Heart right ventricle (tissue), 16 donors: ENCODE measurements at regions not wholly inside any gene's neighbourhood (a gene's known extent, or its start where the extent isn't known, plus 50 kb on each side); places are given as distances from the start of the nearest gene placed in this dataset.

ENCODE experiments used
- ATAC-seq, 8 donors: fragments of 200-7000 bp; cut with Tn5 transposase; one replicate each; pipeline ENCODE4 v1.9.1; 2020; ENCODE audit warnings: mild to moderate bottlenecking in 8 of 8, moderate library complexity in 8 of 8, moderate number of reproducible peaks in 1 of 8
- DNase-seq, 2 donors: peaks; one replicate each; pipeline ENCODE4 v3.0.0-alpha.2; 2020
- H3K27ac ChIP-seq, 10 donors: fragments of 200-600 bp; sonication (generic) in 2 of 10; one replicate each; pipeline versions ENCODE4 v1.5.0 to v1.8.0; 2020 to 2022; ENCODE audit warnings: mild to moderate bottlenecking in 3 of 10
- H3K27me3 ChIP-seq, 7 donors: fragments of 200-600 bp; one replicate each; pipeline ENCODE4 v1.8.0; 2021 to 2022; ENCODE audit warnings: mild to moderate bottlenecking in 2 of 7
- H3K36me3 ChIP-seq, 9 donors: fragments of 200-600 bp; sonication (generic) in 1 of 9; one replicate each; pipeline versions ENCODE4 v1.5.0 to v1.8.0; 2020 to 2022; ENCODE audit warnings: mild to moderate bottlenecking in 2 of 9
- H3K4me1 ChIP-seq, 9 donors: fragments of 200-600 bp; sonication (generic) in 1 of 9; one replicate each; pipeline versions ENCODE4 v1.5.0 to v1.8.0; 2020 to 2022; ENCODE audit warnings: mild to moderate bottlenecking in 4 of 9
- H3K4me3 ChIP-seq, 10 donors: fragments of 200-600 bp; sonication (generic) in 2 of 10; one replicate each; pipeline versions ENCODE4 v1.5.0 to v1.8.0; 2020 to 2022; ENCODE audit warnings: mild to moderate bottlenecking in 7 of 10, moderate library complexity in 2 of 10
- H3K9me3 ChIP-seq, 11 donors: fragments of 200-600 bp in 10 of 11; sonication (generic) in 2 of 11; one replicate each; pipeline versions ENCODE4 v1.5.0 to v1.8.0; 2013 to 2022; ENCODE audit warnings: mild to moderate bottlenecking in 2 of 11, control low read depth in 1 of 11, moderate library complexity in 1 of 11
- CTCF ChIP-seq, 9 donors: fragments of 200-600 bp; sonication (generic) in 2 of 9; IDR thresholded peaks; one replicate each; pipeline versions ENCODE4 v1.5.0 to v1.8.0; 2021 to 2022; ENCODE audit warnings: antibody characterized with exemption in 9 of 9, mild to moderate bottlenecking in 5 of 9, moderate library complexity in 1 of 9
- WGBS, 2 donors: extraction: QIAGEN DNeasy Blood & Tissue Kit; methylation state at CpG; one replicate each; pipeline ENCODE4 v1.1.7; 2013; ENCODE audit warnings: inconsistent platforms in 1 of 2; 5-methylcytosine and 5-hydroxymethylcytosine counted together
- intact Hi-C, 10 donors: fragments of 100-400 bp; cut with DNase I; formaldehyde crosslinking; loops; one replicate each; pipeline versions ENCODE4 v1.11.1 to v1.14.2; 2022
- donor health status: Arrhythmogenic right ventricular cardiomyopathy.
- donor health status: ischemic (EF 13 %, LVEDD 7.1; RV severe dilation, severe dysfunction).
- donor health status: healthy with polysubstance abuse.
- donor health status: DM: no; HTN: yes; CAD: no.
- donor health status: DM: no; HTN: no; CAD: no.
- donor health status: ischemic (EF 25% LVEDD 6.9; RV normal size, moderate dysfunction).
- donor health status: ischemic (EF 25% LVEDD 5.7; RV mildly dilated, moderate dysfunction).
- donor health status: healthy.
- donor health status: DM: yes; HTN: yes; CAD: no.
- donor health status: Ischemic cardiomyopathy.
- donor health status: ischemic (EF 35%, LVEDD 5.7; RV mildly dilated, moderate dysfunction).
- donor health status: nonischemic (EF 11% LVEDD 7.7; RV severe dilation, severe dysfunction).
- donor health status: DM: yes; HTN: yes; CAD: no.
- donor health status: PGD.
- donor health status: ischemic (EF 29% LVEDD 5.4; RV normal size, mild dysfunction).
- donor health status: nonischemic (EF 23%, LVEDD 6.1; RV moderate dilation, normal function).

GRCh38 chr14:53780051-53780555 is 176.5 kb downstream of the BMP4 start:
- Histone ChIP-seq H3K36me3 (no peaks in the 10 kb centered on the region), H3K9me3 (peaks cover 0 to 15% (median 6%) of the 10 kb centered on the region in 11 donors), H3K27ac (no peak overlapping the region), H3K27me3 (no peaks in the 10 kb centered on the region), H3K4me3 (no peak overlapping the region), H3K4me1 (no peaks in the 10 kb centered on the region)
- DNase-seq (no peak), ATAC-seq (no peak)
- no peak for TF ChIP-seq CTCF (IDR thresholded peaks at IDR 0.05)
- 94% methylated on average over 7 of the region's 7 CpGs for WGBS, 2 donors
- intact Hi-C loops = no loop called here

GRCh38 chr14:53779301-53779700 is 177.3 kb downstream of the BMP4 start:
- no peaks in the 10 kb centered on the region for H3K27me3 ChIP-seq
- no peak overlapping the region for H3K4me3 ChIP-seq
- WGBS, 2 donors = 34 to 56% methylated on average over 2 of the region's 2 CpGs
- intact Hi-C loops = no loop called here
- no peak overlapping the region for H3K27ac ChIP-seq
- DNase-seq (no peak), ATAC-seq (no peak)
- H3K4me1 ChIP-seq = no peaks in the 10 kb centered on the region
- no peaks in the 10 kb centered on the region for H3K36me3 ChIP-seq
- H3K9me3 ChIP-seq = peaks cover 0 to 15% (median 2%) of the 10 kb centered on the region in 11 donors
- TF ChIP-seq CTCF (IDR thresholded peaks at IDR 0.05) = no peak

GRCh38 chr14:53778263-53778662 is 178.4 kb downstream of the BMP4 start:
- Histone ChIP-seq H3K4me1 (no peaks in the 10 kb centered on the region), H3K9me3 (peaks cover 0 to 19% (median 4%) of the 10 kb centered on the region in 11 donors), H3K27me3 (no peaks in the 10 kb centered on the region), H3K36me3 (no peaks in the 10 kb centered on the region), H3K27ac (no peak overlapping the region), H3K4me3 (no peak overlapping the region)
- intact Hi-C loops = no loop called here
- no peak for TF ChIP-seq CTCF (IDR thresholded peaks at IDR 0.05)
- DNase-seq (no peak), ATAC-seq (no peak)

- Histone ChIP-seq H3K27ac (no peak overlapping the region), H3K27me3 (no peaks in the 10 kb centered on the region), H3K4me3 (no peak overlapping the region), H3K9me3 (peaks cover 0 to 19% (median 4%) of the 10 kb centered on the region in 11 donors), H3K4me1 (no peaks in the 10 kb centered on the region), H3K36me3 (no peaks in the 10 kb centered on the region)
- 95 to 97% methylated on average over 5 of the region's 5 CpGs for WGBS, 2 donors
- DNase-seq (no peak), ATAC-seq (no peak)
- TF ChIP-seq CTCF (IDR thresholded peaks at IDR 0.05) = no peak
- intact Hi-C loops = no loop called here
Observed at GRCh38 chr14:53772936-53773335, 183.7 kb downstream of the BMP4 start.
